HepG2 (cell line): ENCODE measurements at regions not wholly inside any gene's neighbourhood (a gene's known extent, or its start where the extent isn't known, plus 50 kb on each side); places are given as distances from the start of the nearest gene placed in this dataset.

Source experiments
- ATAC-seq: fragments of 200-7000 bp; cut with Tn5 transposase; 3 replicates; pipeline ENCODE4 v1.9.1; 2020; ENCODE audit warnings: mild to moderate bottlenecking, moderate library complexity
- BruUV-seq: library from RNA; stranded (reverse); fragments of 400-500 nt; replicated peaks from 2 replicates; lab custom pipeline; 2021; lab: Mats Ljungman, UMichigan
- CTCF ChIA-PET: fragments of 300-600 bp; formaldehyde crosslinking; extraction: SDS; loops from one replicate; lab custom pipeline; 2021; ENCODE audit warnings: low total read pairs, inconsistent platforms, low intra/inter-chr PET ratio; lab: Yijun Ruan, JAX
- POLR2A ChIA-PET: fragments of 350-600 bp; sonication (Branson Sonifier 250); formaldehyde crosslinking; loops from one replicate; lab custom pipeline; 2020; ENCODE audit warnings: antibody characterized with exemption, inconsistent platforms; lab: Yijun Ruan, JAX
- DNase-seq: peaks from one replicate; pipeline ENCODE4 v3.0.0-alpha.2; 2015; ENCODE audit warnings: low spot score
- FAIRE-seq: peaks from 3 replicates; lab custom pipeline; 2011; peaks lifted over from hg19 to GRCh38; lab: Jason Lieb, UNC
- H2AFZ ChIP-seq: one replicate; pipeline ENCODE4 v1.6.1; 2011; ENCODE audit warnings: low read length, inconsistent platforms
- H3K27ac ChIP-seq: fragments of 300-600 bp; 3 replicates; pipeline ENCODE4 v1.8.0; 2011; ENCODE audit warnings: mixed run types, mild to moderate bottlenecking, mixed read lengths, low read length, inconsistent platforms; ENCODE audit not compliant: insufficient read depth; ENCODE audit errors: extremely low read length
- H3K27me3 ChIP-seq, 2 experiments: fragments of 200-600 bp in 1 of 2; 2 replicates in 1 of 2; 3 replicates in 1 of 2; pipeline versions ENCODE4 v1.6.0 to v1.8.0; 2011; ENCODE audit warnings: low read length in 2 of 2, mild to moderate bottlenecking in 2 of 2, moderate library complexity in 2 of 2, inconsistent platforms in 1 of 2; ENCODE audit not compliant: insufficient read depth in 2 of 2, control insufficient read depth in 1 of 2
- H3K36me3 ChIP-seq, 2 experiments: fragments of 200-600 bp in 1 of 2; replicated peaks in 1 of 2; 2 replicates in 1 of 2; 3 replicates in 1 of 2; pipeline versions ENCODE4 v1.5.1 to v1.8.0; 2011; ENCODE audit warnings: low read length in 2 of 2, inconsistent platforms in 1 of 2; ENCODE audit not compliant: insufficient read depth in 2 of 2, control insufficient read depth in 1 of 2
- H3K4me1 ChIP-seq: 2 replicates; pipeline ENCODE4 v1.5.1; 2012; ENCODE audit warnings: low read length, inconsistent platforms; ENCODE audit not compliant: insufficient read depth
- H3K4me2 ChIP-seq: 2 replicates; pipeline ENCODE4 v1.6.0; 2011; ENCODE audit warnings: low read depth, low read length, inconsistent platforms
- H3K4me3 ChIP-seq, 3 experiments: fragments of 200-600 bp in 1 of 3; sonication (generic), shearing (Covaris generic) in 1 of 3; replicated peaks in 1 of 3; 2 replicates each; pipeline ENCODE4 v1.5.1; 2011 to 2016; ENCODE audit warnings: low read length in 3 of 3, inconsistent platforms in 2 of 3, low read depth in 2 of 3, mild to moderate bottlenecking in 2 of 3, control low read depth in 1 of 3, mixed read lengths in 1 of 3; ENCODE audit not compliant: insufficient read depth in 1 of 3
- H3K79me2 ChIP-seq: one replicate; pipeline ENCODE4 v1.6.1; 2011; ENCODE audit warnings: low read length, inconsistent platforms; ENCODE audit not compliant: insufficient read depth
- H3K9ac ChIP-seq: 2 replicates; pipeline ENCODE4 v1.6.0; 2011; ENCODE audit warnings: mild to moderate bottlenecking, low read depth, low read length, inconsistent platforms; ENCODE audit not compliant: insufficient read depth
- H3K9me3 ChIP-seq: 2 replicates; pipeline ENCODE4 v1.5.1; 2012; ENCODE audit warnings: mild to moderate bottlenecking, low read length
- H4K20me1 ChIP-seq: 2 replicates; pipeline ENCODE4 v1.6.0; 2011; ENCODE audit warnings: inconsistent platforms, mild to moderate bottlenecking, low read length, moderate library complexity; ENCODE audit not compliant: insufficient read depth
- FOXA3 ChIP-seq: IDR thresholded peaks from 2 replicates; pipeline ENCODE4 v1.6.1; 2016; ENCODE audit warnings: missing genetic modification reagents, missing compliant biosample characterization
- FOXM1 ChIP-seq: sonication (generic); formaldehyde crosslinking; IDR thresholded peaks from 2 replicates; pipeline ENCODE4 v1.5.0; 2020; ENCODE audit warnings: missing genetic modification reagents
- PAWR ChIP-seq: sonication (generic); formaldehyde crosslinking; IDR thresholded peaks from 2 replicates; pipeline ENCODE4 v1.4.0; 2020; ENCODE audit warnings: missing genetic modification reagents, mild to moderate bottlenecking, borderline replicate concordance
- RFX3 ChIP-seq: IDR thresholded peaks from 2 replicates; pipeline ENCODE4 v1.6.1; 2016; ENCODE audit warnings: missing biosample characterization, missing genetic modification reagents
- TCF12 ChIP-seq, 2 experiments: fragments of 450-650 bp in 1 of 2; sonication (generic) in 1 of 2; formaldehyde crosslinking in 1 of 2; IDR thresholded peaks; 2 replicates each; pipeline versions ENCODE4 v1.6.1 to v1.8.0; 2017 to 2022; ENCODE audit warnings: antibody characterized with exemption in 1 of 2, mild to moderate bottlenecking in 1 of 2, missing genetic modification reagents in 1 of 2, moderate library complexity in 1 of 2
- ZNF572 ChIP-seq: sonication (generic); formaldehyde crosslinking; IDR thresholded peaks from 2 replicates; pipeline ENCODE4 v1.5.1; 2020; ENCODE audit warnings: mild to moderate bottlenecking, missing genetic modification reagents
- ZNF749 ChIP-seq: sonication (generic); formaldehyde crosslinking; IDR thresholded peaks from 2 replicates; pipeline ENCODE4 v1.8.0; 2022; ENCODE audit warnings: mild to moderate bottlenecking, missing genetic modification reagents, moderate library complexity, borderline replicate concordance
- ZSCAN20 ChIP-seq: sonication (generic); formaldehyde crosslinking; IDR thresholded peaks from 2 replicates; pipeline ENCODE4 v1.4.0; 2020; ENCODE audit warnings: missing genetic modification reagents, mild to moderate bottlenecking, borderline replicate concordance
- WGBS: methylation state at CpG from one replicate; pipeline ENCODE4 v1.1.6; 2017; ENCODE audit warnings: low lambda C conversion rate; 5-methylcytosine and 5-hydroxymethylcytosine counted together
- in situ Hi-C: cut with HindIII; loops from 2 replicates; pipeline ENCODE4 v1.10.0; 2017; ENCODE audit warnings: low pct_unique_long_range_greater_than_20kb; ENCODE audit not compliant: extremely low pct_ligation_motif_present
- intact Hi-C: fragments of 100-400 bp; cut with micrococcal nuclease; formaldehyde crosslinking; loops from one replicate; pipeline ENCODE4 v1.10.0; 2022; ENCODE audit not compliant: unreplicated experiment
- TF ChIP-seq, protein P1 (sequence below): sonication (generic); formaldehyde crosslinking; IDR thresholded peaks from 2 replicates; pipeline ENCODE4 v1.8.1; 2022; ENCODE audit warnings: mild to moderate bottlenecking, missing genetic modification reagents
- TF ChIP-seq, protein P2 (sequence below): sonication (generic); formaldehyde crosslinking; IDR thresholded peaks from 2 replicates; pipeline ENCODE4 v1.5.0; 2020; ENCODE audit warnings: mild to moderate bottlenecking, missing genetic modification reagents, borderline replicate concordance
- TF ChIP-seq, protein P3 (sequence below): sonication (generic); formaldehyde crosslinking; IDR thresholded peaks from 2 replicates; pipeline ENCODE4 v1.8.1; 2023; ENCODE audit warnings: mild to moderate bottlenecking, missing genetic modification reagents
- TF ChIP-seq, protein P4 (sequence below): sonication (generic); formaldehyde crosslinking; IDR thresholded peaks from 2 replicates; pipeline ENCODE4 v1.4.0; 2020; ENCODE audit warnings: missing genetic modification reagents, mild to moderate bottlenecking, borderline replicate concordance

DNA sequence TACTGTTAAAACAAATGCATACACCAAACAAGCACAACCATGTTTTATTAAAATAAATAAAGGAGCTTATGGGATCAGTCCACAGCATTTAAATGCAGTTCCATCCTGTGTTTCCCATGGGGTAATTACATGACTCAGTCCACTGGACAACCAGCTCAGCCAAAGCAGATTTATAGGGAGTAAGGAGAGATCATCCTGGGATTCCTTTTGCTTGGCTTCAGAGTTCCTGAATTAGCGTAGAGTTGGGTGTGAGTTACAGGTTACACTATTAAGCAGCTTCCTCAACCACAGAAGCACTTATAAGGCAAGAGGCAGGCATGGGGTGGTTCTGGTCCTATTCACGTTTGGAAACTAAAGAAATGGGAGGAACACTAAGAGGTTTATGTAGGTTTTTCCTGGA lies 381.1 kb upstream of the ACTBL2 start:
- Histone ChIP-seq H4K20me1 (no peaks in the 10 kb centered on the region), H3K27ac (no peak overlapping the region), H3K36me3 (no peaks in the 10 kb centered on the region), H2AFZ (no peak overlapping the region), H3K9me3 (no peaks in the 10 kb centered on the region), H3K4me1 (no peaks in the 10 kb centered on the region), H3K79me2 (no peaks in the 10 kb centered on the region), H3K4me2 (no peak overlapping the region), H3K9ac (no peak overlapping the region), H3K4me3 (no peak overlapping the region), H3K27me3 (no peaks in the 10 kb centered on the region)
- no peak for DNase-seq
- in situ Hi-C loops (no loop called here), intact Hi-C loops (no loop called here)
- WGBS, result 5% methylated on average over 2 of the region's 2 CpGs
- no TSS peak for BruUV-seq
- ChIA-PET CTCF (no interaction called here), POLR2A (no interaction called here)
- FAIRE-seq, result no peak
- no peak for ATAC-seq
- TF ChIP-seq ZNF749 (CRISPR knock-in tag) (no peak), PAWR (CRISPR knock-in tag) (no peak), ZNF572 (CRISPR knock-in tag) (no peak), ZSCAN20 (no peak), FOXA3 (CRISPR knock-in tag) (no peak), TCF12 (IDR thresholded peaks at IDR 0.05) (no peak), TCF12 (CRISPR knock-in tag; IDR thresholded peaks at IDR 0.05) (no peak), RFX3 (no peak), FOXM1 (no peak)
- TF ChIP-seq, protein P1, sequence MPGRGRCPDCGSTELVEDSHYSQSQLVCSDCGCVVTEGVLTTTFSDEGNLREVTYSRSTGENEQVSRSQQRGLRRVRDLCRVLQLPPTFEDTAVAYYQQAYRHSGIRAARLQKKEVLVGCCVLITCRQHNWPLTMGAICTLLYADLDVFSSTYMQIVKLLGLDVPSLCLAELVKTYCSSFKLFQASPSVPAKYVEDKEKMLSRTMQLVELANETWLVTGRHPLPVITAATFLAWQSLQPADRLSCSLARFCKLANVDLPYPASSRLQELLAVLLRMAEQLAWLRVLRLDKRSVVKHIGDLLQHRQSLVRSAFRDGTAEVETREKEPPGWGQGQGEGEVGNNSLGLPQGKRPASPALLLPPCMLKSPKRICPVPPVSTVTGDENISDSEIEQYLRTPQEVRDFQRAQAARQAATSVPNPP (CRISPR knock-in tag), result no peak
- TF ChIP-seq, protein P2, sequence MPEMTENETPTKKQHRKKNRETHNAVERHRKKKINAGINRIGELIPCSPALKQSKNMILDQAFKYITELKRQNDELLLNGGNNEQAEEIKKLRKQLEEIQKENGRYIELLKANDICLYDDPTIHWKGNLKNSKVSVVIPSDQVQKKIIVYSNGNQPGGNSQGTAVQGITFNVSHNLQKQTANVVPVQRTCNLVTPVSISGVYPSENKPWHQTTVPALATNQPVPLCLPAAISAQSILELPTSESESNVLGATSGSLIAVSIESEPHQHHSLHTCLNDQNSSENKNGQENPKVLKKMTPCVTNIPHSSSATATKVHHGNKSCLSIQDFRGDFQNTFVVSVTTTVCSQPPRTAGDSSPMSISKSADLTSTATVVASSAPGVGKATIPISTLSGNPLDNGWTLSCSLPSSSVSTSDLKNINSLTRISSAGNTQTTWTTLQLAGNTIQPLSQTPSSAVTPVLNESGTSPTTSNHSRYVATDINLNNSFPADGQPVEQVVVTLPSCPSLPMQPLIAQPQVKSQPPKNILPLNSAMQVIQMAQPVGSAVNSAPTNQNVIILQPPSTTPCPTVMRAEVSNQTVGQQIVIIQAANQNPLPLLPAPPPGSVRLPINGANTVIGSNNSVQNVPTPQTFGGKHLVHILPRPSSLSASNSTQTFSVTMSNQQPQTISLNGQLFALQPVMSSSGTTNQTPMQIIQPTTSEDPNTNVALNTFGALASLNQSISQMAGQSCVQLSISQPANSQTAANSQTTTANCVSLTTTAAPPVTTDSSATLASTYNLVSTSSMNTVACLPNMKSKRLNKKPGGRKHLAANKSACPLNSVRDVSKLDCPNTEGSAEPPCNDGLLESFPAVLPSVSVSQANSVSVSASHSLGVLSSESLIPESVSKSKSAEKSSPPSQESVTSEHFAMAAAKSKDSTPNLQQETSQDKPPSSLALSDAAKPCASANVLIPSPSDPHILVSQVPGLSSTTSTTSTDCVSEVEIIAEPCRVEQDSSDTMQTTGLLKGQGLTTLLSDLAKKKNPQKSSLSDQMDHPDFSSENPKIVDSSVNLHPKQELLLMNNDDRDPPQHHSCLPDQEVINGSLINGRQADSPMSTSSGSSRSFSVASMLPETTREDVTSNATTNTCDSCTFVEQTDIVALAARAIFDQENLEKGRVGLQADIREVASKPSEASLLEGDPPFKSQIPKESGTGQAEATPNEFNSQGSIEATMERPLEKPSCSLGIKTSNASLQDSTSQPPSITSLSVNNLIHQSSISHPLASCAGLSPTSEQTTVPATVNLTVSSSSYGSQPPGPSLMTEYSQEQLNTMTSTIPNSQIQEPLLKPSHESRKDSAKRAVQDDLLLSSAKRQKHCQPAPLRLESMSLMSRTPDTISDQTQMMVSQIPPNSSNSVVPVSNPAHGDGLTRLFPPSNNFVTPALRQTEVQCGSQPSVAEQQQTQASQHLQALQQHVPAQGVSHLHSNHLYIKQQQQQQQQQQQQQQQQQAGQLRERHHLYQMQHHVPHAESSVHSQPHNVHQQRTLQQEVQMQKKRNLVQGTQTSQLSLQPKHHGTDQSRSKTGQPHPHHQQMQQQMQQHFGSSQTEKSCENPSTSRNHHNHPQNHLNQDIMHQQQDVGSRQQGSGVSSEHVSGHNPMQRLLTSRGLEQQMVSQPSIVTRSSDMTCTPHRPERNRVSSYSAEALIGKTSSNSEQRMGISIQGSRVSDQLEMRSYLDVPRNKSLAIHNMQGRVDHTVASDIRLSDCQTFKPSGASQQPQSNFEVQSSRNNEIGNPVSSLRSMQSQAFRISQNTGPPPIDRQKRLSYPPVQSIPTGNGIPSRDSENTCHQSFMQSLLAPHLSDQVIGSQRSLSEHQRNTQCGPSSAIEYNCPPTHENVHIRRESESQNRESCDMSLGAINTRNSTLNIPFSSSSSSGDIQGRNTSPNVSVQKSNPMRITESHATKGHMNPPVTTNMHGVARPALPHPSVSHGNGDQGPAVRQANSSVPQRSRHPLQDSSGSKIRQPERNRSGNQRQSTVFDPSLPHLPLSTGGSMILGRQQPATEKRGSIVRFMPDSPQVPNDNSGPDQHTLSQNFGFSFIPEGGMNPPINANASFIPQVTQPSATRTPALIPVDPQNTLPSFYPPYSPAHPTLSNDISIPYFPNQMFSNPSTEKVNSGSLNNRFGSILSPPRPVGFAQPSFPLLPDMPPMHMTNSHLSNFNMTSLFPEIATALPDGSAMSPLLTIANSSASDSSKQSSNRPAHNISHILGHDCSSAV (CRISPR knock-in tag), result no peak
- TF ChIP-seq, protein P3, sequence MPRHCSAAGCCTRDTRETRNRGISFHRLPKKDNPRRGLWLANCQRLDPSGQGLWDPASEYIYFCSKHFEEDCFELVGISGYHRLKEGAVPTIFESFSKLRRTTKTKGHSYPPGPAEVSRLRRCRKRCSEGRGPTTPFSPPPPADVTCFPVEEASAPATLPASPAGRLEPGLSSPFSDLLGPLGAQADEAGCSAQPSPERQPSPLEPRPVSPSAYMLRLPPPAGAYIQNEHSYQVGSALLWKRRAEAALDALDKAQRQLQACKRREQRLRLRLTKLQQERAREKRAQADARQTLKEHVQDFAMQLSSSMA (CRISPR knock-in tag), result no peak
- TF ChIP-seq, protein P4, sequence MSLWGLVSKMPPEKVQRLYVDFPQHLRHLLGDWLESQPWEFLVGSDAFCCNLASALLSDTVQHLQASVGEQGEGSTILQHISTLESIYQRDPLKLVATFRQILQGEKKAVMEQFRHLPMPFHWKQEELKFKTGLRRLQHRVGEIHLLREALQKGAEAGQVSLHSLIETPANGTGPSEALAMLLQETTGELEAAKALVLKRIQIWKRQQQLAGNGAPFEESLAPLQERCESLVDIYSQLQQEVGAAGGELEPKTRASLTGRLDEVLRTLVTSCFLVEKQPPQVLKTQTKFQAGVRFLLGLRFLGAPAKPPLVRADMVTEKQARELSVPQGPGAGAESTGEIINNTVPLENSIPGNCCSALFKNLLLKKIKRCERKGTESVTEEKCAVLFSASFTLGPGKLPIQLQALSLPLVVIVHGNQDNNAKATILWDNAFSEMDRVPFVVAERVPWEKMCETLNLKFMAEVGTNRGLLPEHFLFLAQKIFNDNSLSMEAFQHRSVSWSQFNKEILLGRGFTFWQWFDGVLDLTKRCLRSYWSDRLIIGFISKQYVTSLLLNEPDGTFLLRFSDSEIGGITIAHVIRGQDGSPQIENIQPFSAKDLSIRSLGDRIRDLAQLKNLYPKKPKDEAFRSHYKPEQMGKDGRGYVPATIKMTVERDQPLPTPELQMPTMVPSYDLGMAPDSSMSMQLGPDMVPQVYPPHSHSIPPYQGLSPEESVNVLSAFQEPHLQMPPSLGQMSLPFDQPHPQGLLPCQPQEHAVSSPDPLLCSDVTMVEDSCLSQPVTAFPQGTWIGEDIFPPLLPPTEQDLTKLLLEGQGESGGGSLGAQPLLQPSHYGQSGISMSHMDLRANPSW (CRISPR knock-in tag), result no peak
